HFF-Myc (cell line): ENCODE measurements at regions not wholly inside any gene's neighbourhood (a gene's known extent, or its start where the extent isn't known, plus 50 kb on each side); places are given as distances from the start of the nearest gene placed in this dataset.

Experiments used
- DNase-seq: peaks from one replicate; pipeline ENCODE4 v3.0.0-alpha.2; 2011; ENCODE audit warnings: low read depth; ENCODE audit errors: extremely low read depth
- H3K4me3 ChIP-seq: replicated peaks from 2 replicates; pipeline ENCODE4 v1.5.1; 2011; ENCODE audit warnings: low read depth, mild to moderate bottlenecking, control low read depth, low read length
- TF ChIP-seq, protein P1 (sequence below): IDR thresholded peaks from 2 replicates; pipeline ENCODE4 v1.5.1; 2012; ENCODE audit warnings: mild to moderate bottlenecking, low read depth, low read length, control low read depth; ENCODE audit errors: missing control alignments

- TF ChIP-seq, protein P1, sequence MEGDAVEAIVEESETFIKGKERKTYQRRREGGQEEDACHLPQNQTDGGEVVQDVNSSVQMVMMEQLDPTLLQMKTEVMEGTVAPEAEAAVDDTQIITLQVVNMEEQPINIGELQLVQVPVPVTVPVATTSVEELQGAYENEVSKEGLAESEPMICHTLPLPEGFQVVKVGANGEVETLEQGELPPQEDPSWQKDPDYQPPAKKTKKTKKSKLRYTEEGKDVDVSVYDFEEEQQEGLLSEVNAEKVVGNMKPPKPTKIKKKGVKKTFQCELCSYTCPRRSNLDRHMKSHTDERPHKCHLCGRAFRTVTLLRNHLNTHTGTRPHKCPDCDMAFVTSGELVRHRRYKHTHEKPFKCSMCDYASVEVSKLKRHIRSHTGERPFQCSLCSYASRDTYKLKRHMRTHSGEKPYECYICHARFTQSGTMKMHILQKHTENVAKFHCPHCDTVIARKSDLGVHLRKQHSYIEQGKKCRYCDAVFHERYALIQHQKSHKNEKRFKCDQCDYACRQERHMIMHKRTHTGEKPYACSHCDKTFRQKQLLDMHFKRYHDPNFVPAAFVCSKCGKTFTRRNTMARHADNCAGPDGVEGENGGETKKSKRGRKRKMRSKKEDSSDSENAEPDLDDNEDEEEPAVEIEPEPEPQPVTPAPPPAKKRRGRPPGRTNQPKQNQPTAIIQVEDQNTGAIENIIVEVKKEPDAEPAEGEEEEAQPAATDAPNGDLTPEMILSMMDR: no peak
- DNase-seq: no peak
- H3K4me3 ChIP-seq: no peak overlapping the region
Observed at GRCh38 chr10:121262774-121263430, 335.3 kb downstream of the FGFR2 start.

GRCh38 chr10:121263431-121263783 lies 334.8 kb downstream of the FGFR2 start:
- TF ChIP-seq, protein P1: no peak
- no peak for DNase-seq
- H3K4me3 ChIP-seq: no peak overlapping the region

DNA sequence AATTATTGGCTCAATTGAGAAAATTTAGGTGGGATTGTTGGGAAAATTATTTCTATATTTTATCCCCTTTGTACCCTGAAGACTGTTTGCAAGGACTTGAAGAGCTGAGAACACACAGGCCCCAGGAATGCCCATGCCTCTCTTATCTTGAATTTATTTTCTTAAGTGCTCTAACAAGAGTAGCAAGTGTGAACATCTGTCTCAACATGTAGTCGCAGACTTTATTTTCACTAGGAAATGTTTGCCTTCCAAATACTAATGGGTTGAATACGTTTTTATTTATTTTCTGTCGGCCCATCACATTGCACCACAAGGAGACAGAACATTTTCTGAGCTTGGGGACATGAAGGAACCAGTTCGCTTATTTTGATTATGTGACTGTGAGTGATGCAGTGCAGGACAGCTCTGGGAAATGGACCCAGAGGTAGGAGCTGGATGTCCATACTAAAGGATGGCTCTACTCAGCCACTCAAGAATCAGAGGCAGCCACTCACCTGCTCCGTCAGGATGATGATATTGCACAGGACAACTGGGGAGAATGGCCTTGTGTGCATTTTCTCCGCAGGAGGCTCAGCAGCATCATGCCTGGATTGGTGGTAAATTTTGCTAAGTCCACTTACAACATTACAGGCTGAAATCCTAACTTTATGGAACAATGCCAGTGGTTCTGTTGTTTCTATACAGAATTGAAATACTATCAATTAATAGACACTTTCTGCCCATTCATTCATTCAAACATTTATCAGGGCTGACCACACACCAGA lies 332.7 kb downstream of the FGFR2 start:
- no peak for DNase-seq
- TF ChIP-seq, protein P1: no peak
- no peak overlapping the region for H3K4me3 ChIP-seq

DNA sequence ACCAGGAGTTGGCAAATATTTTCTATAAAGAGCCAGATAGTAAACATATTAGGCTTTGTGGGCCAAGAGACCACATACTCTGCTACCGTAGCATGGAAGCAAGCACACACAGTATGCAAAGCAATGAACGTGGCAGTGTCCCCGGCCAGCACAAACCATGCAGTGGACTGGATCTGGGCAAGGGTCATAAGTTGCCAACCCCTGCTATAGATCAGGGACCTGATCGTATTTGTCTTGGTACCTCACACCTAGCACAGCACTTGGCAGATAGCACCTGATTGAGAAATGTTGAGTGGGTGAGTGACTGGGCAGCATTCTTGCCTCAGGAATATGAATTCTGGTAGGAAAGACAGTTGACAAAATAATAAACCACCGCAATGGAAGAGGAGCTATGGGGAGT lies 331.9 kb downstream of the FGFR2 start:
- H3K4me3 ChIP-seq: no peak overlapping the region
- DNase-seq: no peak
- TF ChIP-seq, protein P1: no peak

DNA sequence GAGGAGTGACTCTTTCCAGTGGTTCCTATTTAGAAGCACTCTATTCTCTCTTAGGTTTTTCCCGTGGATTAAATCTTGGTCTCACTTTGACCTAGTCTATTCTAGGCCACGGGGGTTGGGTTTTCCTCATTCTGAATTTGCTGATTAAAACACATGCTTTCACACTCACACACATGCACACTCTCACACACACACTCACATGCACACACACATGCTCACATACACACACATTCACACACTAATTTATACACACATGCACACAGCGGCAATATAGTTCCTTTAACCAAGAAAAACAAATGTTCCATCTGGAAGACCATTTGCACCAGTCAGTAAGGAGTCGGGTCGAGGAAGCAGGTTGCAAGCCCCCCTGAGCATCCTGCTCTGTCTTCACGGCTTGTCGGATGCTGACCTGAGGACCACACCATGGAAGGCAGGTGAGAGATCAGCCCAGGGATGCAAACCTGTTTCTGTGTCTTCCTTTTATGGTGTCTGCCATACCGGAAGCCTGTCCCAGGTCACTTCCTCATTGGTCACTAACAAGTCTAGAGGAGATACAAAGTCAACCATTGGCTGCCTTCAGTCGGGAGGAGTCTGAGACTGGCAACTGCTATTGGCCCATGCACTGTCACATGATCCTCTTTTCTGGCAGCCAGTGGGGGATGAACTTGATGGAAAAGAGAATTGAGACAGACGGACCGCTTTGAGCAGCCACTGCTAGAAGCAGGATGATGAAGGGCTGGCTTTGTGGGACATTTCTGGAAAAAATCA lies 330.8 kb downstream of the FGFR2 start:
- no peak for DNase-seq
- no peak overlapping the region for H3K4me3 ChIP-seq
- TF ChIP-seq, protein P1: no peak

- H3K4me3 ChIP-seq: no peak overlapping the region
- no peak for DNase-seq
- TF ChIP-seq, protein P1: no peak
Observed at GRCh38 chr10:121268363-121268762, 329.9 kb downstream of the FGFR2 start.
